SK-N-SH (cell line): ENCODE measurements at regions not wholly inside any gene's neighbourhood (a gene's known extent, or its start where the extent isn't known, plus 50 kb on each side); places are given as distances from the start of the nearest gene placed in this dataset.

Experiments
- EP300 ChIP-seq, 2 experiments: IDR thresholded peaks; 2 replicates each; pipeline versions ENCODE4 v1.4.0 to v1.6.1; 2012; ENCODE audit warnings: borderline replicate concordance in 1 of 2, low read depth in 1 of 2, low read length in 1 of 2
- GABPA ChIP-seq: IDR thresholded peaks from 2 replicates; pipeline ENCODE4 v1.4.0; 2012; ENCODE audit warnings: low read depth, mild to moderate bottlenecking
- IRF3 ChIP-seq: fragments of 150-350 bp; IDR thresholded peaks from 2 replicates; pipeline ENCODE4 v1.6.1; 2016; ENCODE audit warnings: mild to moderate bottlenecking, low read depth, low read length
- TF ChIP-seq, protein P1 (sequence below): fragments of 200-600 bp; sonication (generic); IDR thresholded peaks from 2 replicates; pipeline ENCODE4 v1.6.1; 2017; ENCODE audit warnings: antibody characterized with exemption, mild to moderate bottlenecking, moderate library complexity

GRCh38 chr5:87102841-87103240 lies 164.8 kb upstream of the RASA1 start:
- TF ChIP-seq, protein P1, sequence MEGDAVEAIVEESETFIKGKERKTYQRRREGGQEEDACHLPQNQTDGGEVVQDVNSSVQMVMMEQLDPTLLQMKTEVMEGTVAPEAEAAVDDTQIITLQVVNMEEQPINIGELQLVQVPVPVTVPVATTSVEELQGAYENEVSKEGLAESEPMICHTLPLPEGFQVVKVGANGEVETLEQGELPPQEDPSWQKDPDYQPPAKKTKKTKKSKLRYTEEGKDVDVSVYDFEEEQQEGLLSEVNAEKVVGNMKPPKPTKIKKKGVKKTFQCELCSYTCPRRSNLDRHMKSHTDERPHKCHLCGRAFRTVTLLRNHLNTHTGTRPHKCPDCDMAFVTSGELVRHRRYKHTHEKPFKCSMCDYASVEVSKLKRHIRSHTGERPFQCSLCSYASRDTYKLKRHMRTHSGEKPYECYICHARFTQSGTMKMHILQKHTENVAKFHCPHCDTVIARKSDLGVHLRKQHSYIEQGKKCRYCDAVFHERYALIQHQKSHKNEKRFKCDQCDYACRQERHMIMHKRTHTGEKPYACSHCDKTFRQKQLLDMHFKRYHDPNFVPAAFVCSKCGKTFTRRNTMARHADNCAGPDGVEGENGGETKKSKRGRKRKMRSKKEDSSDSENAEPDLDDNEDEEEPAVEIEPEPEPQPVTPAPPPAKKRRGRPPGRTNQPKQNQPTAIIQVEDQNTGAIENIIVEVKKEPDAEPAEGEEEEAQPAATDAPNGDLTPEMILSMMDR, result no peak
- TF ChIP-seq GABPA (no peak), IRF3 (no peak), EP300 (IDR thresholded peaks at IDR 0.05; ENCODE audit: borderline replicate concordance in 1 of 2, low read depth in 1 of 2, low read length in 1 of 2) (no peak)
